Activated T-helper 2 cell treated with anti-CD3 and anti-CD28 coated beads, Interferon-gamma antibody, Interleukin-2, Interleukin-4, amounts not matched to agents 10 μg/mL and 5 μg/mL and 100 μg/mL, durations not matched to agents 14 hours and 24 hours and 36 hours (primary cell): ENCODE measurements at regions not wholly inside any gene's neighbourhood (a gene's known extent, or its start where the extent isn't known, plus 50 kb on each side); places are given as distances from the start of the nearest gene placed in this dataset.

Experiments
- DNase-seq: peaks from one replicate; pipeline ENCODE4 v3.0.0; 2021; ENCODE audit warnings: low spot score
- H3K27ac Mint-ChIP-seq: one replicate; pipeline ENCODE4 v1.8.0; 2021; ENCODE audit warnings: mixed read lengths
- H3K27me3 Mint-ChIP-seq: one replicate; pipeline ENCODE4 v1.8.0; 2021; ENCODE audit warnings: low read depth, mixed read lengths
- H3K36me3 Mint-ChIP-seq: one replicate; pipeline ENCODE4 v1.8.0; 2021; ENCODE audit warnings: low read depth, mixed read lengths
- H3K4me1 Mint-ChIP-seq: one replicate; pipeline ENCODE4 v1.8.0; 2021; ENCODE audit warnings: low read depth, mixed read lengths
- H3K4me3 Mint-ChIP-seq: one replicate; pipeline ENCODE4 v1.8.0; 2021; ENCODE audit warnings: low read depth, mild to moderate bottlenecking, moderate library complexity, mixed read lengths
- H3K9me3 Mint-ChIP-seq: one replicate; pipeline ENCODE4 v1.8.0; 2021; ENCODE audit warnings: mixed read lengths
- intact Hi-C: fragments of 100-400 bp; cut with micrococcal nuclease; formaldehyde crosslinking; loops from one replicate; pipeline ENCODE4 v1.15.1; 2023

DNA sequence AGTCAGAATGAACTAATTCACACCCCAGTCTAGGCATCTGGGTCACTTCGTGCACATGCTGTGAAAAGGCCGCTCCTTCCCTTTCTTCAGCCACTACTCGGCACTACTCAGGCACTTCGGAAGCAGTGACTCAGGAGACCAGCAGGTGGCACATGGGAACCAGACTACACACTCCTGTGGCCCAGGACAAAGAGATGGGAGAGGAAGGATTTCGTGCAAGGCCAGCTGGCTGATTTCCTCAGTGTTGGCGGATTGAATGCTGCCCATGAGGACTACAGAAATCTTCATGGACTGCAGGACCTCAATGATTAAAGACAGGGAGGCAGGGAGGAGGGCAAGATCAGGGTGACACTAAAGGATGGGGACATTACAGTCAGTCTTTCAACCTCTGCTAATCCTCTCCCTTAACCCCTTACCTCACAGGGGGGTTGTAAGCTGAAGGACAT lies 117.8 kb upstream of the SPACA1 start:
- intact Hi-C loops: loop anchor here (5.0 kb wide), 2 partner anchors 852 to 942 kb away; no protein-coding TSS in a partner anchor
- H3K9me3 Mint-ChIP-seq: no peaks in the 10 kb centered on the region
- no peaks in the 10 kb centered on the region for H3K36me3 Mint-ChIP-seq
- peak; percentile 27 for DNase-seq
- peaks cover 5% of the 10 kb centered on the region for H3K27me3 Mint-ChIP-seq
- no peak overlapping the region for H3K27ac Mint-ChIP-seq
- H3K4me1 Mint-ChIP-seq: peaks cover 11% of the 10 kb centered on the region
- no peak overlapping the region for H3K4me3 Mint-ChIP-seq

DNA sequence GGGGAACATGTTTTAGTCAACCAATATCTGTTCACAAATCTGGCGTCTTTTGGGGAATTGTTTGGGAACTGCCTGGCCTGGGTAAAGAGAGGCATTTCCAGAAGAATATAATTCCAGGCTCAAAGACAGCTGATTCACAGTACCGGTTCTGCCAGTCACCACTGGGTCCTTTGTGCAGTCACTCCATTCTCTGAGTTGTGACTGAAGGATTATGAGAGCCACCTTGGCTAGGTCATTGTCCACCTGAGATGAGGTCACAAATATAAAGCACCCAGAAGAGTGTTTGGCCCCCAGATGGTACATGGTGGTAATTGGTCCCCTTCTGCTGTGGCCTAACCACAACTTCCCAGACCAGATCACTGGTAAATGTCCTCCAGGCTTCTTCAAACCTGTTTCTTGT lies 121.0 kb upstream of the SPACA1 start:
- intact Hi-C loops: loop anchor here (5.0 kb wide), 1 partner anchor 856 kb away; no protein-coding TSS in a partner anchor
- DNase-seq: no peak
- Mint-ChIP-seq H3K27ac (no peak overlapping the region), H3K4me1 (peaks cover 28% of the 10 kb centered on the region), H3K27me3 (peaks cover 1% of the 10 kb centered on the region), H3K4me3 (no peak overlapping the region), H3K36me3 (no peaks in the 10 kb centered on the region), H3K9me3 (no peaks in the 10 kb centered on the region)

DNA sequence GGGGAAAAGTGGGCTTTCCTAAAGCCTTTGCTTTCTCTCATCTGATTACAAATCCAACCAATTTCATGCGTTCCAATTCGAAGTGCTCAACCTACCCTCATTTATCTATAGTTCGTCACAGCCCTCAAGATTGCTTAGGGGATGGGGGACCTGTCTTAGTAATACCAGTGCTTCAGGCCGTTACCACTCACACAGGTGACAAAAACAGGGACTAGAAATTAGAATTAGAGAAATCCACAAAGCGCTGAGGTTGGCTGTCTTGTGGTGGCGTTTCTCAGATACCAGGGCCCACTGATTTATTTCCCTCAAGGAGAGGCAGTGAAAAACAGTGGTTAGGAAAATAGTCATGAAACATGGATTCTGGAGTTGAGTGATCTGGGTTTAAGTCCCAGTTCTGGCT lies 121.6 kb upstream of the SPACA1 start:
- H3K27ac Mint-ChIP-seq: no peak overlapping the region
- intact Hi-C loops: loop anchor here (5.0 kb wide), 1 partner anchor 856 kb away; no protein-coding TSS in a partner anchor
- H3K27me3 Mint-ChIP-seq: peaks cover 1% of the 10 kb centered on the region
- no peak overlapping the region for H3K4me3 Mint-ChIP-seq
- no peak for DNase-seq
- no peaks in the 10 kb centered on the region for H3K36me3 Mint-ChIP-seq
- peaks cover 28% of the 10 kb centered on the region for H3K4me1 Mint-ChIP-seq
- H3K9me3 Mint-ChIP-seq: no peaks in the 10 kb centered on the region

DNA sequence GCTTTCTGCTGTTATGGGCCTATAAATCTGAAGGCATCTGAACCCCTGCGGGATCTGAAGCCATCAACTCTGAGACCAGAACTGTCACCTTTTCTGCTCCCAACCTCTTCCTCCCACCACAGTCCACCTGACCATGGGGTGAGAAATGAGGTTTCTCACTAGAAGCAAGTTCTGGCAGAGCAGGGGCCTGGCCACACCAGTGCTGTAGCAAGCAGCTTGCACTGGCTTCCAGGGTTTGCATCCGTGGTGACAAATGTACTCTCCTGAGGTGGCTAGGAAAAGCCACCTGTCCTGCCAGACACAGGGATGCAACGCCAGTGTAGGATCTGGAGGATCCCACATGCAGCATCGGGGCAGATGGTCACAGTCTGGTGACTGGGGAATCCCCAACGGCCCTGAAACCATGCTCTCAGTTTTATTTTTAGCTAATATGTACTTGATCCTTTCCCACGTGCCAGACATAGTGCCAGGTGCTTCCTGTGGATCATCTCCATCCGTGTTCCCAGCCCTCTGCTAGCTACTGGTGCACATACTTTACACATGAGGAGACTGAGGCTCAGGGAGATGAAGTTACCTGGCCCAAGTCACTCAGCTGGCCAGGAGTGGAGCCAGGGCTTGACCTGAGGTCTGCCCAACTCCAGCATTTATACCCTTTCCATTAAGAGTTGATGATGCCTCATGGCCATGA lies 122.1 kb upstream of the SPACA1 start:
- no peak overlapping the region for H3K27ac Mint-ChIP-seq
- H3K4me3 Mint-ChIP-seq: no peak overlapping the region
- no peaks in the 10 kb centered on the region for H3K9me3 Mint-ChIP-seq
- H3K4me1 Mint-ChIP-seq: peaks cover 28% of the 10 kb centered on the region
- H3K36me3 Mint-ChIP-seq: no peaks in the 10 kb centered on the region
- DNase-seq: no peak
- peaks cover 6% of the 10 kb centered on the region for H3K27me3 Mint-ChIP-seq
- intact Hi-C loops: loop anchor here (5.0 kb wide), 1 partner anchor 857 kb away; no protein-coding TSS in a partner anchor

DNA sequence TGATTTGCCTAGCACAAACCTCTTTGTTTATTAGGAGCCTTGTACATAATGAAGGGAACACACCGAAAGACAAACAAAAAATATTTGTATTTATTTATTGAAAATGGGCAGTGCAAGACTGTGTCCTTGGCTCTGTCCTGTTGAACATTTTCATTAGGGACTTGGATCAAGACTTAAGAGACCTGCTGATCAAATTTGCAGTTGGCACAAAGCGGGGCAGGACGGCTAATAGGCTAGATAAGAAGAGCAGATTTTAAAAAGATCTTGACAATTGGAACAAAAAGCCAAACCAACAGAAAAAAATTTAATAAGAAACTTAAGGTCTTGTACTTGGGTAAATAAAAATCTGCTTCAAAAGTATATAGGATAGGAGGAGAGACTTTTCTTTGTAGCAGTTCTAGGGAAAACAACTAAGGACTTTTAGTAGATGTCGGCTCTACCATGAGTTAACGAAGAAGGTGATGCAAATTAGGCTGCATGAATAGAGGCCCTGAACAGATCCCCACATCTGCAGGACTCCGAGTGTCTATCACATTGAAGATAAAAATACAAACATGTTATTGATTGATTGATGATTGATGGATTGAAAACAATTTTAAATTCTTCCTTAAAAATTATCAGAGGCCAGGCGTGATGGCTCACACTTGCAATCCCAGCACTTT lies 124.1 kb upstream of the SPACA1 start:
- no peak for DNase-seq
- no peaks in the 10 kb centered on the region for H3K9me3 Mint-ChIP-seq
- H3K4me3 Mint-ChIP-seq: no peak overlapping the region
- H3K4me1 Mint-ChIP-seq: peaks cover 22% of the 10 kb centered on the region
- no peaks in the 10 kb centered on the region for H3K36me3 Mint-ChIP-seq
- peaks cover 11% of the 10 kb centered on the region for H3K27me3 Mint-ChIP-seq
- intact Hi-C loops: loop anchor here (2.0 kb wide), 1 partner anchor 15 kb away; no protein-coding TSS in a partner anchor
- H3K27ac Mint-ChIP-seq: no peak overlapping the region

DNA sequence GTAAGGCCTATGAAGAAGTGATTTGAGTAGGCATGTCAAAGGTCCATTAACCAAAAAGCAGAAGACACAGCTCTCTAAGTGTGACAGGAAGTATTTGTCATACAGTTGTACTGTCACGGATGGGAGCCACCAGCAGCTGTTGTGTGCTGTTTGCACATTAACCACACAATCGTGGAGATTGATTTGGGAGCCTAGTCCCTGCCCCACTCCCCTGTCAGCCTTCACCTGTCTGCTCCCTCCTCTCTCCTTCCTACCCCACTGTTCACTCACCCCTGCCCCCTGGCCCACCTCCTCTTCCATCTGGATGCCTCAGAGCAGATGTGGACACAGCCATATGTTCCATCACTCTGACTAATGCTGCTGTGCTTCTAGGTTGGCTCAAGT lies 124.7 kb upstream of the SPACA1 start:
- H3K27ac Mint-ChIP-seq: peak overlapping the region; percentile 27
- no peaks in the 10 kb centered on the region for H3K9me3 Mint-ChIP-seq
- H3K36me3 Mint-ChIP-seq: no peaks in the 10 kb centered on the region
- no peak for DNase-seq
- peaks cover 22% of the 10 kb centered on the region for H3K4me1 Mint-ChIP-seq
- H3K27me3 Mint-ChIP-seq: peaks cover 10% of the 10 kb centered on the region
- no peak overlapping the region for H3K4me3 Mint-ChIP-seq
- intact Hi-C loops: loop anchor here (2.0 kb wide), 1 partner anchor 14 kb away; no protein-coding TSS in a partner anchor

DNA sequence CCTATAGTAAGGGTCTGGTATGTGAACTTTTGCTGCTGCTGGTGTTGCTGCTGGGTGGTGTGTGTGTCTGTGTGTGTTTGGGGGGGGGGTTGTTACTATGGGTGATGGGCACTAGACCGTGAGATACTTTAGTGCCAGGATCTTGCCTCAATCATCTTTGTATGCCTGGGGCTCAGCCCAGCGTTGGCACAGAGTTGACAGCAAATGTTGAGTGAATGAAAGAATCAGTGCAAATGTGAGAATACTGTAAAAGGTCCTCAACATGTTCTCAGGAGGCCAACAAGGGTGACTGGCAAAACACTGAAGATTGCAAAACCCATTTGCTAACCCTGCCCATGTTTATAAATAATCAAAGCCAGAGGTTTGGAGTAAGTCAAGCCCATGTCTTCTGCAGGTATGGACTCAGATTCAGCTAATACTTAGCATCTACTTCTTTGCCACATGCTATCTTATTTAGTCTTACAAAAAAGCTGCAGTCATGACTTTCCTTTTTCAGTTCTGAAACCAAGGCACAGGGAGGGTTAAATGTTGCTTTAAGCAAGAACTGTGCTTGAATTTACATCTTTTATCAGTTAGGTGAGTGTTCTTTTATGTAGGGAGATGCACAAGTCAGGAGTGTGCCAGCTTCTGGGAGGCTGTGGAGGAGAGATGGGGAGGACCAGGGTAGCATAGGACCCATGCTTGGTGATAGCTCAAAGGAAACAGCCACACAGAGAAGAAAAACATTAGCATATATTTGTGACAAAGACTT lies 125.3 kb upstream of the SPACA1 start:
- no peak overlapping the region for H3K4me3 Mint-ChIP-seq
- DNase-seq: no peak
- peaks cover 22% of the 10 kb centered on the region for H3K4me1 Mint-ChIP-seq
- intact Hi-C loops: loop anchor here (2.0 kb wide), 1 partner anchor 14 kb away; no protein-coding TSS in a partner anchor
- peaks cover 10% of the 10 kb centered on the region for H3K27me3 Mint-ChIP-seq
- H3K9me3 Mint-ChIP-seq: no peaks in the 10 kb centered on the region
- H3K27ac Mint-ChIP-seq: peak overlapping the region; percentile 30
- H3K36me3 Mint-ChIP-seq: no peaks in the 10 kb centered on the region

DNA sequence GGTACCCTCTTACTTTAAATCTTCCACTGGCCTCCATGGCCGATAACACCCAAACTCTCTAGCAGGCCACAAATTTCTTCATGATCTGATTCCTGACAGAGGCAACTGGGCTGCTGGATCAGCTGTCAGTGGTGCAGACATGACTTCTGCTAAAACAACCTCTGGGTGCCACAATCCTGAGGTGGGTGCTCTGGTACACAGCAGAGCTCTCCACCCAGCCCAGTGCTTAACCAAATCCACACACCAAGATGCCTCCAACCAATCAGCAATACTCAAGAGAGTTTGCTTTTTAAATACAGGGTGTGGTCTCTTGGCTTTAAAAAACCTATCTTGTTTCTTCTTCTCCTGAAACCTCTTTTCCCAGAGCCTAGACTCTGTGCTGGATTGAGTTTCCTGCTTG lies 126.6 kb upstream of the SPACA1 start:
- H3K27ac Mint-ChIP-seq: no peak overlapping the region
- H3K9me3 Mint-ChIP-seq: no peaks in the 10 kb centered on the region
- intact Hi-C loops: no loop called here
- H3K36me3 Mint-ChIP-seq: no peaks in the 10 kb centered on the region
- H3K27me3 Mint-ChIP-seq: peaks cover 12% of the 10 kb centered on the region
- H3K4me1 Mint-ChIP-seq: peaks cover 23% of the 10 kb centered on the region
- DNase-seq: no peak
- H3K4me3 Mint-ChIP-seq: no peak overlapping the region

DNA sequence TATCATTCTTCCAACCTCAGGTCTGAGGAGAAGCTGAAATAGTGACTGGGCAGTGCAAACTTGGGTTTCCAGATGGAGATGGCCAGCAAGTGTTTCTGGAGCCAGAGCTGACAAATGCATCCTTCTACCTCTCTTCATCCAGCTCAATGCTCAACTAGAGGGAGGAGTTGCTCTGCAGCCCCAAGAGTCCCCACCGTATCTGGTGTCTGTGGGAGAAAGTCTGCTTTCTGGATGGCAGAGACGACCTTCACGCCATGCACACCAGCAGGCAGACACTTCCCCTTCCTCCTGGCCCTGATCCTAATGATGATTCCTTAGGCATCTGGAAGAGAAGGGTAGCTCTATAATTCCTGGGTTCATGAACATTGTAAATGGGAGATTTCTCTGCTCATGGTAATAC lies 127.4 kb upstream of the SPACA1 start:
- no peak overlapping the region for H3K4me3 Mint-ChIP-seq
- H3K27ac Mint-ChIP-seq: no peak overlapping the region
- no peaks in the 10 kb centered on the region for H3K9me3 Mint-ChIP-seq
- no peak for DNase-seq
- H3K36me3 Mint-ChIP-seq: no peaks in the 10 kb centered on the region
- H3K4me1 Mint-ChIP-seq: peaks cover 26% of the 10 kb centered on the region
- intact Hi-C loops: no loop called here
- peaks cover 12% of the 10 kb centered on the region for H3K27me3 Mint-ChIP-seq

DNA sequence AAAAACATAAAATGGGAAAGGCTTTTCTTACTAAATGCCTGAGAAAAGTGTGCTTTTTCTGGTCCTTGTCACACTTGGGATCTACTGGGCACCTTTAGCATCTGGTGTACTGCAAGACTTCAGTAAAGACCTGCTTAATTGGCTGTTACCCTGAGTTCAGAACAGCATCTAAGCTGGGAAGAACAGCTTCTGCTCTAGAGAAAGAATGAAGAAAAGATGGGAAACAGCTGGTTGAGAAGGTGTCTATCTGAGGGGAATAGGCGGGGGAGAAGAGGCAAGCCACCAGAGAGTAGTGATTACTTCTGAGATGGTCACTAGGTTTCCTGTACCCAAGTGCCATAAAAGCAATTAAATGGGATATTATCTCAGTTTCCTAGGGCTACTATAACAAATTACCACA lies 128.2 kb upstream of the SPACA1 start:
- Mint-ChIP-seq H3K9me3 (no peaks in the 10 kb centered on the region), H3K4me1 (peaks cover 27% of the 10 kb centered on the region), H3K4me3 (no peak overlapping the region), H3K27ac (no peak overlapping the region), H3K36me3 (no peaks in the 10 kb centered on the region), H3K27me3 (peaks cover 12% of the 10 kb centered on the region)
- intact Hi-C loops: no loop called here
- no peak for DNase-seq

DNA sequence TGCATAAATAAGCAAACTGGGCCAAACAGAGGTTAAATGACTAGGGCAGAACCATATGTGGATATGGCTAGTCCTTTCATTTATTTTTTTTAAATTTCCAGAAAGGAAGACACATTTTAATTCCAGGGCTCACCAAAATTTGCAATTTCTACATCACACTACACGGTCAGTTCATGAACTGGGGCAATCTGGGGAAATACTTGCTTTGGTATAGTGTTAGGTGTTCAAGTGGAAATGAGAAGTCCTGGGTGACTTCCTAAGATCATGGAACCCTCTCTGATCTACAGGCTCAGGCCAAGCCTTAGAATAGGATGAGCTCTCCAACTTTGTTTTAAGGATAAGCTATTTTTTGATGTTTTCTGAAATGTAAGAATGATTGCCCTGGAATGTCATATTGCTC lies 128.6 kb upstream of the SPACA1 start:
- peaks cover 12% of the 10 kb centered on the region for H3K27me3 Mint-ChIP-seq
- peaks cover 31% of the 10 kb centered on the region for H3K4me1 Mint-ChIP-seq
- no peaks in the 10 kb centered on the region for H3K9me3 Mint-ChIP-seq
- H3K4me3 Mint-ChIP-seq: no peak overlapping the region
- DNase-seq: no peak
- H3K36me3 Mint-ChIP-seq: no peaks in the 10 kb centered on the region
- intact Hi-C loops: no loop called here
- no peak overlapping the region for H3K27ac Mint-ChIP-seq

DNA sequence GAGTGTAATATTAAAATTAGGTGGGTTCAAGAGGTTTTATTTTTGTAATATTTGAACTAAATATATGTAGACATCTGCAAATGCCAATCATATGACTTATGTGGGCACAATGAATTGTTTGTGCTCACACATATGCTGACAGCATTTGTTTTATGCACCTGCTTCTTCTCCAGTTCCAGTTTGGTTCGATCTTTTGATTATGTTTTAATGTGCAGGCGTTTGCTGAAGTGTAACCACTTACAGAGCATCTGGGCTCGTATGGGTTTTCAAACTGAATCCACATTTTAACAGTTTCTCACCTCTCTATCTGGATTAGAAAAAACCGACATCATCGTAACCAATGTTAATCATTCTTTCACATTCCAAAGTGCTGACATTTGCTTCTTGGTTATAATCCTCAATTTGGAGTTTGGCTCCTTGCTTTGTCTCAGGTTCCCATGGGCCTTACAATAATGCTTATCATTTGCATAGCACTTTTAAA lies 129.1 kb upstream of the SPACA1 start:
- Mint-ChIP-seq H3K4me1 (peaks cover 36% of the 10 kb centered on the region), H3K27me3 (peaks cover 12% of the 10 kb centered on the region), H3K27ac (no peak overlapping the region), H3K9me3 (no peaks in the 10 kb centered on the region), H3K4me3 (no peak overlapping the region), H3K36me3 (no peaks in the 10 kb centered on the region)
- DNase-seq: no peak
- intact Hi-C loops: no loop called here
